ENCODE measurements at regions not wholly inside any gene's neighbourhood (a gene's known extent, or its start where the extent isn't known, plus 50 kb on each side); places are given as distances from the start of the nearest gene placed in this dataset.

GRCh38 chr16:35186045-35186759, 1726.8 kb downstream of the TP53TG3F start:
- H3K9me3 ChIP-seq (ENCODE audit: low read depth): no peaks in the 10 kb centered on the region
- no peak overlapping the region for H3K4me3 ChIP-seq

GRCh38 chr16:35187665-35188225, 1728.3 kb downstream of the TP53TG3F start:
- H3K36me3 ChIP-seq (ENCODE audit: low read depth): no peaks in the 10 kb centered on the region
- 0 to 6% methylated on average over 2 of the region's 2 CpGs for WGBS, 2 experiments (ENCODE audit: low coverage in 1 of 2, low lambda C conversion rate in 2 of 2, missing lambda C conversion rate in 2 of 2)
- no peak overlapping the region for H3K4me2 ChIP-seq (ENCODE audit: unreplicated experiment)
- no peak overlapping the region for H2AFZ ChIP-seq
- no peaks in the 10 kb centered on the region for H3K9me2 ChIP-seq (ENCODE audit: insufficient read depth)
- H3K9ac ChIP-seq: no peak overlapping the region
- H3K4me1 ChIP-seq (ENCODE audit: insufficient read depth): no peaks in the 10 kb centered on the region
- DNase-seq: no peak
- H3K27ac ChIP-seq: no peak overlapping the region
- no peak overlapping the region for H3K4me3 ChIP-seq
- H3K9me3 ChIP-seq (ENCODE audit: low read depth): no peaks in the 10 kb centered on the region
- in situ Hi-C loops (cut with MboI): no loop called here
- no peaks in the 10 kb centered on the region for H4K20me1 ChIP-seq (ENCODE audit: insufficient read depth)
- H3K79me2 ChIP-seq (ENCODE audit: insufficient read depth): no peaks in the 10 kb centered on the region
- TF ChIP-seq EZH2 (IDR thresholded peaks at IDR 0.05; ENCODE audit: insufficient read depth, poor library complexity, severe bottlenecking): no peak
- no peak for TF ChIP-seq EZH2phosphoT487 (IDR thresholded peaks at IDR 0.05; ENCODE audit: insufficient read depth, low read depth)
- H3F3A ChIP-seq (ENCODE audit: insufficient read depth): no peaks in the 10 kb centered on the region
- no peaks in the 10 kb centered on the region for H3K27me3 ChIP-seq (replicated peaks; ENCODE audit: insufficient read depth)

More at GRCh38 chr16:35186045-35186759, 1726.8 kb downstream of the TP53TG3F start:
- no peaks in the 10 kb centered on the region for H3K36me3 ChIP-seq (ENCODE audit: low read depth)
- in situ Hi-C loops (cut with MboI): no loop called here
- no peaks in the 10 kb centered on the region for H4K20me1 ChIP-seq (ENCODE audit: insufficient read depth)
- H3K79me2 ChIP-seq (ENCODE audit: insufficient read depth): no peaks in the 10 kb centered on the region
- no peak for TF ChIP-seq EZH2phosphoT487 (IDR thresholded peaks at IDR 0.05; ENCODE audit: insufficient read depth, low read depth)
- no peak for TF ChIP-seq EZH2 (IDR thresholded peaks at IDR 0.05; ENCODE audit: insufficient read depth, poor library complexity, severe bottlenecking)
- H3K27me3 ChIP-seq (replicated peaks; ENCODE audit: insufficient read depth): no peaks in the 10 kb centered on the region
- no peaks in the 10 kb centered on the region for H3F3A ChIP-seq (ENCODE audit: insufficient read depth)
- no peak for DNase-seq
- H3K4me2 ChIP-seq (ENCODE audit: unreplicated experiment): no peak overlapping the region
- H3K9me2 ChIP-seq (ENCODE audit: insufficient read depth): no peaks in the 10 kb centered on the region
- no peak overlapping the region for H3K9ac ChIP-seq
- H3K27ac ChIP-seq: no peak overlapping the region
- H3K4me1 ChIP-seq (ENCODE audit: insufficient read depth): no peaks in the 10 kb centered on the region
- no peak overlapping the region for H2AFZ ChIP-seq

GRCh38 chr16:35188288-35189155, 1729.1 kb downstream of the TP53TG3F start:
- Histone ChIP-seq H3K9ac (no peak overlapping the region), H3K4me1 (ENCODE audit: insufficient read depth) (no peaks in the 10 kb centered on the region), H3K36me3 (ENCODE audit: low read depth) (no peaks in the 10 kb centered on the region), H3K9me3 (ENCODE audit: low read depth) (no peaks in the 10 kb centered on the region), H2AFZ (no peak overlapping the region), H3K79me2 (ENCODE audit: insufficient read depth) (no peaks in the 10 kb centered on the region), H3K4me2 (ENCODE audit: unreplicated experiment) (no peak overlapping the region), H3K9me2 (ENCODE audit: insufficient read depth) (no peaks in the 10 kb centered on the region), H3K27ac (no peak overlapping the region), H4K20me1 (ENCODE audit: insufficient read depth) (no peaks in the 10 kb centered on the region), H3F3A (ENCODE audit: insufficient read depth) (no peaks in the 10 kb centered on the region), H3K4me3 (no peak overlapping the region), H3K27me3 (replicated peaks; ENCODE audit: insufficient read depth) (no peaks in the 10 kb centered on the region)
- TF ChIP-seq EZH2phosphoT487 (IDR thresholded peaks at IDR 0.05; ENCODE audit: insufficient read depth, low read depth) (no peak), EZH2 (IDR thresholded peaks at IDR 0.05; ENCODE audit: insufficient read depth, poor library complexity, severe bottlenecking) (no peak)
- in situ Hi-C loops (cut with MboI): no loop called here
- no peak for DNase-seq
- WGBS, 2 experiments (ENCODE audit: low coverage in 1 of 2, low lambda C conversion rate in 2 of 2, missing lambda C conversion rate in 2 of 2): 8 to 11% methylated on average over 8 of the region's 8 CpGs

GRCh38 chr16:35192993-35193392, 1733.6 kb downstream of the TP53TG3F start:
- Histone ChIP-seq H3K4me2 (ENCODE audit: unreplicated experiment) (no peak overlapping the region), H3K27me3 (replicated peaks; ENCODE audit: insufficient read depth) (no peaks in the 10 kb centered on the region), H3K4me1 (ENCODE audit: insufficient read depth) (no peaks in the 10 kb centered on the region), H3K4me3 (no peak overlapping the region), H3K9ac (no peak overlapping the region), H4K20me1 (ENCODE audit: insufficient read depth) (no peaks in the 10 kb centered on the region), H3K27ac (no peak overlapping the region), H2AFZ (no peak overlapping the region), H3F3A (ENCODE audit: insufficient read depth) (no peaks in the 10 kb centered on the region), H3K79me2 (ENCODE audit: insufficient read depth) (no peaks in the 10 kb centered on the region), H3K9me3 (ENCODE audit: low read depth) (no peaks in the 10 kb centered on the region), H3K36me3 (ENCODE audit: low read depth) (no peaks in the 10 kb centered on the region), H3K9me2 (ENCODE audit: insufficient read depth) (no peaks in the 10 kb centered on the region)
- TF ChIP-seq EZH2phosphoT487 (IDR thresholded peaks at IDR 0.05; ENCODE audit: insufficient read depth, low read depth): no peak
- no peak for TF ChIP-seq EZH2 (IDR thresholded peaks at IDR 0.05; ENCODE audit: insufficient read depth, poor library complexity, severe bottlenecking)
- WGBS, 2 experiments (ENCODE audit: low coverage in 1 of 2, low lambda C conversion rate in 2 of 2, missing lambda C conversion rate in 2 of 2): 41 to 61% methylated on average over 4 of the region's 4 CpGs
- DNase-seq: no peak
- in situ Hi-C loops (cut with MboI): no loop called here

Data from GM23248 (cell line).